ENCODE measurements at regions not wholly inside any gene's neighbourhood (a gene's known extent, or its start where the extent isn't known, plus 50 kb on each side); places are given as distances from the start of the nearest gene placed in this dataset.

- Histone ChIP-seq H3K9me3 (ENCODE audit: severe bottlenecking) (no peaks in the 10 kb centered on the region), H3K27ac (peak overlapping the region; percentile 60), H3K4me3 (ENCODE audit: low read depth, low read length) (no peak overlapping the region), H3K27me3 (ENCODE audit: insufficient read depth, low read depth, severe bottlenecking) (no peaks in the 10 kb centered on the region), H3K36me3 (no peaks in the 10 kb centered on the region)
- TF ChIP-seq, protein P1, sequence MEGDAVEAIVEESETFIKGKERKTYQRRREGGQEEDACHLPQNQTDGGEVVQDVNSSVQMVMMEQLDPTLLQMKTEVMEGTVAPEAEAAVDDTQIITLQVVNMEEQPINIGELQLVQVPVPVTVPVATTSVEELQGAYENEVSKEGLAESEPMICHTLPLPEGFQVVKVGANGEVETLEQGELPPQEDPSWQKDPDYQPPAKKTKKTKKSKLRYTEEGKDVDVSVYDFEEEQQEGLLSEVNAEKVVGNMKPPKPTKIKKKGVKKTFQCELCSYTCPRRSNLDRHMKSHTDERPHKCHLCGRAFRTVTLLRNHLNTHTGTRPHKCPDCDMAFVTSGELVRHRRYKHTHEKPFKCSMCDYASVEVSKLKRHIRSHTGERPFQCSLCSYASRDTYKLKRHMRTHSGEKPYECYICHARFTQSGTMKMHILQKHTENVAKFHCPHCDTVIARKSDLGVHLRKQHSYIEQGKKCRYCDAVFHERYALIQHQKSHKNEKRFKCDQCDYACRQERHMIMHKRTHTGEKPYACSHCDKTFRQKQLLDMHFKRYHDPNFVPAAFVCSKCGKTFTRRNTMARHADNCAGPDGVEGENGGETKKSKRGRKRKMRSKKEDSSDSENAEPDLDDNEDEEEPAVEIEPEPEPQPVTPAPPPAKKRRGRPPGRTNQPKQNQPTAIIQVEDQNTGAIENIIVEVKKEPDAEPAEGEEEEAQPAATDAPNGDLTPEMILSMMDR (IDR thresholded peaks at IDR 0.05; ENCODE audit: low read depth, low read length), result no peak
- DNase-seq, result peak; percentile 51
These were observed 273.3 kb downstream of the TNS1 start for GRCh38 chr2:217729421-217730053.

GRCh38 chr2:217727801-217728200, 275.0 kb downstream of the TNS1 start:
- Histone ChIP-seq H3K27ac (no peak overlapping the region), H3K9me3 (ENCODE audit: severe bottlenecking) (no peaks in the 10 kb centered on the region), H3K36me3 (no peaks in the 10 kb centered on the region), H3K4me3 (ENCODE audit: low read depth, low read length) (no peak overlapping the region), H3K27me3 (ENCODE audit: insufficient read depth, low read depth, severe bottlenecking) (no peaks in the 10 kb centered on the region)
- TF ChIP-seq, protein P1 (IDR thresholded peaks at IDR 0.05; ENCODE audit: low read depth, low read length), result no peak
- DNase-seq, result no peak

DNA sequence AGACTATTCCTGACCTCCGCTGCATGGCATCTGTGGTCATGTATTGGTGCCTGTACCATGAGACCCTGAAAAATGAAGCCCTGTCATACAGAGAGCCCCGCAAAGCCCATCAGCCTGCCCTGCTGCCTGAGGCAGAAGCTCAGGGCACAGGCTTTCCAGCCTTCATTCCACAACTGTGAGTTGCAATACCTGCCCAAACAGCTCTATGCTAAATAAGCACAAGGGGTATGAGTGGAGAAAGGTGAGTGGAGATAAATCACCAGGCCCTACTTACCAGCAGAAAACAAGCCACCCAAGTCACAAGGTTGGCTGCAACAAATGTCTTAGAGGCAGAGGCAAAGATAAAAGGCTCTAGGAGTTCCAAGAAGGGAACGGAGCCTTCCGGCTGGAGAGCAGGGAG, 277.4 kb downstream of the TNS1 start:
- H3K27ac ChIP-seq, result no peak overlapping the region
- no peaks in the 10 kb centered on the region for H3K27me3 ChIP-seq (ENCODE audit: insufficient read depth, low read depth, severe bottlenecking)
- H3K36me3 ChIP-seq, result no peaks in the 10 kb centered on the region
- no peak overlapping the region for H3K4me3 ChIP-seq (ENCODE audit: low read depth, low read length)
- DNase-seq, result no peak
- TF ChIP-seq, protein P1 (IDR thresholded peaks at IDR 0.05; ENCODE audit: low read depth, low read length), result no peak
- H3K9me3 ChIP-seq (ENCODE audit: severe bottlenecking), result no peaks in the 10 kb centered on the region

- TF ChIP-seq, protein P1 (IDR thresholded peaks at IDR 0.05; ENCODE audit: low read depth, low read length), result no peak
- no peak for DNase-seq
- Histone ChIP-seq H3K9me3 (ENCODE audit: severe bottlenecking) (no peaks in the 10 kb centered on the region), H3K27ac (no peak overlapping the region), H3K36me3 (no peaks in the 10 kb centered on the region), H3K4me3 (ENCODE audit: low read depth, low read length) (no peak overlapping the region), H3K27me3 (ENCODE audit: insufficient read depth, low read depth, severe bottlenecking) (no peaks in the 10 kb centered on the region)
These were observed 278.3 kb downstream of the TNS1 start for GRCh38 chr2:217724471-217724870.

GRCh38 chr2:217723981-217724380, 278.8 kb downstream of the TNS1 start:
- H3K36me3 ChIP-seq, result no peaks in the 10 kb centered on the region
- H3K4me3 ChIP-seq (ENCODE audit: low read depth, low read length), result no peak overlapping the region
- DNase-seq, result no peak
- TF ChIP-seq, protein P1 (IDR thresholded peaks at IDR 0.05; ENCODE audit: low read depth, low read length), result no peak
- no peaks in the 10 kb centered on the region for H3K27me3 ChIP-seq (ENCODE audit: insufficient read depth, low read depth, severe bottlenecking)
- H3K9me3 ChIP-seq (ENCODE audit: severe bottlenecking), result no peaks in the 10 kb centered on the region
- H3K27ac ChIP-seq, result no peak overlapping the region

- Histone ChIP-seq H3K9me3 (ENCODE audit: severe bottlenecking) (no peaks in the 10 kb centered on the region), H3K36me3 (no peaks in the 10 kb centered on the region), H3K4me3 (ENCODE audit: low read depth, low read length) (no peak overlapping the region), H3K27me3 (ENCODE audit: insufficient read depth, low read depth, severe bottlenecking) (no peaks in the 10 kb centered on the region), H3K27ac (no peak overlapping the region)
- no peak for DNase-seq
- TF ChIP-seq, protein P1 (IDR thresholded peaks at IDR 0.05; ENCODE audit: low read depth, low read length), result no peak
These were observed 279.8 kb downstream of the TNS1 start for GRCh38 chr2:217722883-217723472.

All from WERI-Rb-1 (cell line).